Esophagus muscularis mucosa (tissue), 4 donors: ENCODE measurements at regions not wholly inside any gene's neighbourhood (a gene's known extent, or its start where the extent isn't known, plus 50 kb on each side); places are given as distances from the start of the nearest gene placed in this dataset.

Experiments
- DNase-seq: peaks from one replicate; pipeline ENCODE4 v3.0.0-alpha.2; 2017; ENCODE audit errors: extremely low spot score
- H3K27ac ChIP-seq, 4 donors: fragments of 200-600 bp; sonication (generic); replicated peaks in 1 of 4; 1 replicate in 3 of 4; 2 replicates in 1 of 4; pipeline ENCODE4 v1.5.1; 2016 to 2019; ENCODE audit warnings: mild to moderate bottlenecking in 1 of 4
- H3K27me3 ChIP-seq, 4 donors: fragments of 200-600 bp; sonication (generic); one replicate each; pipeline versions ENCODE4 v1.5.1 to v1.6.0; 2016 to 2019
- H3K36me3 ChIP-seq, 4 donors: fragments of 200-600 bp; sonication (generic); one replicate each; pipeline ENCODE4 v1.5.1; 2016 to 2019
- H3K4me1 ChIP-seq, 4 donors: fragments of 200-600 bp; sonication (generic); one replicate each; pipeline ENCODE4 v1.5.1; 2016 to 2019
- H3K4me3 ChIP-seq, 4 donors: fragments of 200-600 bp; sonication (generic); 1 replicate in 2 of 4; 2 replicates in 2 of 4; pipeline ENCODE4 v1.5.1; 2016 to 2019; ENCODE audit warnings: mild to moderate bottlenecking in 4 of 4, moderate library complexity in 1 of 4
- H3K9me3 ChIP-seq, 4 donors: fragments of 200-600 bp; sonication (generic); 1 replicate in 3 of 4; 2 replicates in 1 of 4; pipeline ENCODE4 v1.5.1; 2016 to 2019
- EP300 ChIP-seq: sonication (generic); formaldehyde crosslinking; IDR thresholded peaks from one replicate; pipeline ENCODE4 v1.6.1; 2017; ENCODE audit warnings: antibody characterized with exemption
- POLR2A ChIP-seq: fragments of 450-650 bp; IDR thresholded peaks from one replicate; pipeline ENCODE4 v1.6.1; 2017; ENCODE audit warnings: antibody characterized with exemption, moderate library complexity, mild to moderate bottlenecking, low read depth
- POLR2AphosphoS5 ChIP-seq, 2 donors: sonication (generic); formaldehyde crosslinking; IDR thresholded peaks; one replicate each; pipeline ENCODE4 v1.6.1; 2017; ENCODE audit warnings: antibody characterized with exemption in 2 of 2
- WGBS: methylation state at CpG from one replicate; pipeline ENCODE4 v1.1.5; 2018; 5-methylcytosine and 5-hydroxymethylcytosine counted together
- intact Hi-C: fragments of 100-400 bp; cut with DNase I; formaldehyde crosslinking; loops from one replicate; pipeline ENCODE4 v1.15.1; 2023
- TF ChIP-seq, protein P1 (sequence below), 3 experiments: fragments of 200-600 bp in 2 of 3; fragments of 450-650 bp in 1 of 3; sonication (generic) in 2 of 3; IDR thresholded peaks; one replicate each; pipeline ENCODE4 v1.5.1; 2017 to 2019; ENCODE audit warnings: antibody characterized with exemption in 3 of 3, mild to moderate bottlenecking in 2 of 3, moderate library complexity in 1 of 3

DNA sequence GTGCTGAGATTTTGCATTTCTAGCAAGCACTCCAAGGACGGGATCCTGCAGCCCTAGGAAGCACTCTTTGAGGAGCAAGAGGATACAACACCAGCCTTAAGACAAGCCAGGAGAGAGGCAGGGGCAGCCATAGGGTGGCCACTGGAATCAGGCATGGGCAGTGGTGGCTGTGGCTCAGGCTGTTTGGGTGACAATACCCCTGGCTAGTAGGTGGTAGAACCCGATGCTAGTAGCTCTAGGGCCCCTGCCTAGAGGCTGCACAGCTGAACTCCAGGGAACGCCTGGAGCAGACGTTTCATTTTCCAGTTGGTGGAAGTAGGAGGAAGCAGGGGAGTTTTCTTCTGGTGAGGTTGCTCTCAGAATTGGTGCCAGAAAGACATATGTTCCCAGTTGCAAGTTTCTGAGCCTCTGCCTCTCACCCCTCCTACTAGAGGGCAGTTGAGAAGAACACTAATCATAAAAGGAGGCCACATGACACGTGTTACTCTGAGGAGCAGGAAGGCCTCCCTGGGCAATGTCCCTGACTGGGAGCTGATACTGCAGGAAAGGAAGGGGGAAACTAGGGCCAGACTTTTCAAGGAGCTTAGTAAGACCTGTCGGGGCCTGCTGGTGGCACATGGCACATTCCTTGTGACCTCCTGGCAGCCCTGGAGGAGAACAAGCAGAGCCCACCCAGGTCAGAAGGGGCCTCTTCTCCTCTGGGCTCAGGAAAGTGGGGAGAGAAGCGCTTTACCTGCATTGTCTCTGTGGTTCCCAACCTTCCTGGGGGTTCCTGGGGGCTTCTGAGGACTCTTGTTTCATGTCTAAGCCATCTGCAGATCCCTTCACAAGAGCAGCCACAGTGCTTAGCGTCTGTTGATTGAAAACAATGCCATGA, 56.6 kb upstream of the DRD2 start:
- TF ChIP-seq POLR2A (no peak), POLR2AphosphoS5 (IDR thresholded peaks at IDR 0.05) (no peak), EP300 (no peak)
- H3K4me1 ChIP-seq = peaks cover 0 to 6% (median 0%) of the 10 kb centered on the region in 4 donors
- peaks cover 0 to 15% (median 0%) of the 10 kb centered on the region in 4 donors for H3K27me3 ChIP-seq
- H3K9me3 ChIP-seq = no peaks in the 10 kb centered on the region
- no peak for DNase-seq
- H3K36me3 ChIP-seq = no peaks in the 10 kb centered on the region
- H3K27ac ChIP-seq = no peak overlapping the region
- no peak overlapping the region for H3K4me3 ChIP-seq
- intact Hi-C loops = loop anchor here (2.0 to 10.0 kb wide), 2 partner anchors 203 to 225 kb away; no protein-coding TSS in a partner anchor
- 78% methylated on average over 7 of the region's 8 CpGs for WGBS

DNA sequence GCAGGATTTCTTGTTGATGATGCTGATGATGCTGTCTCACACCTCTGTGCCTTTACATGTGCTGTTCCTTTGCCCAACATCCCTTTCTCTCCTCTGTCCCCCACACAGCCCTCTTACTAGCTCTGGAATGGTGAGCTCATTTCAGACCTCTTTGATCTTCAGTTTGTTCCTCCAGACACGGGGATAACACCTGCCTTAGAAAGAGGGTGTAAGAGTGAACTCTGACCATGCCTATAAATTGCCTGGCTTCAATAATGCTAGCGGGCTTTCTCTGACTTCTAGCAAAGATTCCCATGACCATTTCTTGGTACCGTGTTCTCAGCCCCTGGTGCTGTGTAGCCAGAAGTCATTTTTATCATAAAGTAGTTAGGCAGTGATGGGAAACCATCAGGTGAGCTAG, 55.9 kb upstream of the DRD2 start:
- Histone ChIP-seq H3K4me3 (no peak overlapping the region), H3K9me3 (no peaks in the 10 kb centered on the region), H3K36me3 (no peaks in the 10 kb centered on the region), H3K27me3 (peaks cover 0 to 15% (median 0%) of the 10 kb centered on the region in 4 donors), H3K4me1 (peaks cover 0 to 6% (median 0%) of the 10 kb centered on the region in 4 donors), H3K27ac (no peak overlapping the region)
- TF ChIP-seq POLR2AphosphoS5 (IDR thresholded peaks at IDR 0.05) = no peak
- no peak for TF ChIP-seq EP300
- TF ChIP-seq, protein P1, sequence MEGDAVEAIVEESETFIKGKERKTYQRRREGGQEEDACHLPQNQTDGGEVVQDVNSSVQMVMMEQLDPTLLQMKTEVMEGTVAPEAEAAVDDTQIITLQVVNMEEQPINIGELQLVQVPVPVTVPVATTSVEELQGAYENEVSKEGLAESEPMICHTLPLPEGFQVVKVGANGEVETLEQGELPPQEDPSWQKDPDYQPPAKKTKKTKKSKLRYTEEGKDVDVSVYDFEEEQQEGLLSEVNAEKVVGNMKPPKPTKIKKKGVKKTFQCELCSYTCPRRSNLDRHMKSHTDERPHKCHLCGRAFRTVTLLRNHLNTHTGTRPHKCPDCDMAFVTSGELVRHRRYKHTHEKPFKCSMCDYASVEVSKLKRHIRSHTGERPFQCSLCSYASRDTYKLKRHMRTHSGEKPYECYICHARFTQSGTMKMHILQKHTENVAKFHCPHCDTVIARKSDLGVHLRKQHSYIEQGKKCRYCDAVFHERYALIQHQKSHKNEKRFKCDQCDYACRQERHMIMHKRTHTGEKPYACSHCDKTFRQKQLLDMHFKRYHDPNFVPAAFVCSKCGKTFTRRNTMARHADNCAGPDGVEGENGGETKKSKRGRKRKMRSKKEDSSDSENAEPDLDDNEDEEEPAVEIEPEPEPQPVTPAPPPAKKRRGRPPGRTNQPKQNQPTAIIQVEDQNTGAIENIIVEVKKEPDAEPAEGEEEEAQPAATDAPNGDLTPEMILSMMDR (IDR thresholded peaks at IDR 0.05) = no peak
- no peak for TF ChIP-seq POLR2A
- WGBS = 95% methylated on average over 3 of the region's 3 CpGs
- intact Hi-C loops = loop anchor here (10.0 kb wide), 1 partner anchor 204 kb away; no protein-coding TSS in a partner anchor
- no peak for DNase-seq

DNA sequence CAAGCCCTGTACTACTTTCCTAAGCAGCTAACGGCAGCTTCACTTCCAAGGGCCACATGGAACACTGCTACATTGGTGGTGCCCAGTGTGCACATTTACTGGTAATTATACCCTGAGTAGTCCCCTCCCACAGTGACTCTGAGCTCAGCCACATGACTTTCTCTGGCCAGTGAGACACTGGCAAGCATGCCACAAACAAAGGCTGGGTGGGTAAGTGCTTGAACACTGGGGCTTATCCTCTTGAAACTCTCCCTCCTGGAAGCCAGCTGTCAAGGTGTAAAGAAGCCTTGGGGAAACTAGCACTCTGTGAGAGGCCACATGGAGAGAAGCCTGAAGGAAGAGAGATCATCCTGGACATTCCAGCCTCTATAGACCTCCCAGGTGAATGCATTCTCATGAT, 54.4 kb upstream of the DRD2 start:
- H3K4me1 ChIP-seq = peaks cover 0 to 6% (median 0%) of the 10 kb centered on the region in 4 donors
- WGBS = 94% methylated on average over 1 of the region's 1 CpG
- intact Hi-C loops = loop anchor here (10.0 kb wide), 1 partner anchor 205 kb away; no protein-coding TSS in a partner anchor
- H3K36me3 ChIP-seq = no peaks in the 10 kb centered on the region
- no peak for DNase-seq
- no peak overlapping the region for H3K27ac ChIP-seq
- H3K9me3 ChIP-seq = no peaks in the 10 kb centered on the region
- TF ChIP-seq POLR2AphosphoS5 (IDR thresholded peaks at IDR 0.05) (no peak), POLR2A (no peak), EP300 (no peak)
- TF ChIP-seq, protein P1 (IDR thresholded peaks at IDR 0.05) = no peak
- no peak overlapping the region for H3K4me3 ChIP-seq
- H3K27me3 ChIP-seq = peaks cover 0 to 15% (median 0%) of the 10 kb centered on the region in 4 donors

DNA sequence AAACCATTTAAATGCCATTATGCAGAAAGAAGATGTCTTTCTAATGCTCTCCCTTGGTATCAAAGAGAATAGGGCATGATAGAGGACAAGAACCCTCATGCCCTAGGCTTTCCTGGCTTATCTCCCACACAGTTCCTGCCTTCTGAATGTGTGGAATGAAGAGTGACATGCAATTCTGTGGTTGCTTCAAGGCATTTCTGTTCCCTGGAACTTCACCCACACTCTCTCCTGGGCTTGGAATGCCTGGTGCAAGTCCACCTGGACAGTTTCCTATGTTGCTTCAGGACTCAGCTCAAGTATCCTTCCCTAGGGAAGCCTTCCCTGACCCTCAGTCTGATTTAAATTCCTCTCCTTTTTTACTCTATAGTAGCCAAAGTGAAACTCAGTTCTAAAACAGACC, 53.8 kb upstream of the DRD2 start:
- no peak for TF ChIP-seq POLR2AphosphoS5 (IDR thresholded peaks at IDR 0.05)
- Histone ChIP-seq H3K27ac (no peak overlapping the region), H3K9me3 (no peaks in the 10 kb centered on the region), H3K36me3 (no peaks in the 10 kb centered on the region), H3K4me1 (peaks cover 0 to 6% (median 0%) of the 10 kb centered on the region in 4 donors), H3K27me3 (peaks cover 0 to 15% (median 0%) of the 10 kb centered on the region in 4 donors), H3K4me3 (no peak overlapping the region)
- intact Hi-C loops = no loop called here
- DNase-seq = no peak

DNA sequence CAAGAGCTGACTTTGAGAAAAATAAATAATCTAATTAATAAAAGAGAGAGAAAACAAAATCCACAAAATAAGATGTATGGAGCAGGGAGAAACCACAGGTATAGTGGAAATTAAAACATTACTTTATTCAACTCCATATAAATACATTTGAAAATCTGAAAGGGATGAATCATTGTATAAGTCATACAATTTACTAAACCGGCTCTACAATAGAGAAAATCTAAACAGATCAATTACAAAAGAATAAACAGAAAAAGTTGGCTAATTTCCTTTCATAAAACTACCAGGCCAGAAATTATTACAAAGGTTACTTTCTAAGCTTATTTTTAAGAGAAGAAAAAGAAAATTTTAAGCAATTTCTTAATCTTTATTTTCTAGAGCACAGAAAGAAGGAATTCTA, 51.3 kb upstream of the DRD2 start:
- no peaks in the 10 kb centered on the region for H3K9me3 ChIP-seq
- peaks cover 0 to 15% (median 0%) of the 10 kb centered on the region in 4 donors for H3K27me3 ChIP-seq
- TF ChIP-seq, protein P1 (IDR thresholded peaks at IDR 0.05) = no peak
- H3K36me3 ChIP-seq = no peaks in the 10 kb centered on the region
- intact Hi-C loops = no loop called here
- no peak overlapping the region for H3K27ac ChIP-seq
- 52% methylated on average over 1 of the region's 1 CpG for WGBS
- no peaks in the 10 kb centered on the region for H3K4me1 ChIP-seq
- H3K4me3 ChIP-seq = no peak overlapping the region
- no peak for DNase-seq
